ENCODE measurements at regions not wholly inside any gene's neighbourhood (a gene's known extent, or its start where the extent isn't known, plus 50 kb on each side); places are given as distances from the start of the nearest gene placed in this dataset.

DNA sequence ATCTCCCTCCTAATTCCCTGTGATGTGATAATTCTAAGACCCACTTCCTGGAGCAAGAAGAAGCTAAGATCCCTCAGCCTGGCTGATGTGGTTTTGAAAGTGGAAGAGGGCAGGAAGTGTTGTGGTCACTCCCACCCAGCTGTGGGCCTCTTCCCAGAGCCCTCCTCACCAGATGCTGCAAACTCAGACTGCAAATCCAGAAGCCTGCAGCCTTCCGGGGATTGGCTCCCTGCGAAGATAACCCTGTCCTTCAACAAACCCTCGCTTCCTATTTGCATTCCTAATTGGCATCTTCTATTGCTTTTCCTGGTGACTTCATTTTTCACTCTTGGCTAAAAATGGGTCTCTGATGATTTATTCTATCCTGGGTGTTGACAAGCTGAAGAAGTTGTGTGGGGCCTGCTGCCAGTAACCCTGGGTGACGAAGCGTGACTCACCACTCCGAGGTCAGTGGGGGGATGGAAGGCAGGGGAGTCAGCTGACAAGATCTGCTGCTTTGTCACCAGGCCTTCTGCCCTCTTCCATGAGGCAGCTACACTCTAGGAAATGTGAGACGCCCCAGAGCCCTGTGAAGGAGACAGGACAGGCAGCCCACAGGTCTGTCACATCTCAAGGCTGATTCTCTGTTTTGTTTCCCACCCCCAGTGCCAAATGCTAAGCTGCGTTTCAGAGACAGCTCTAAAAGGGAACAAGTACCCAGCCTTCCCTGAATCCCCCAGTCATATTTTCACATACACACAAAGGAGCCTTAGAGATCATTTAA, 99.7 kb upstream of the LIPC start:
- intact Hi-C loops (cut with micrococcal nuclease): no loop called here
- Mint-ChIP-seq H3K36me3 (ENCODE audit: insufficient read depth, unreplicated experiment) (no peaks in the 10 kb centered on the region), H3K4me1 (ENCODE audit: insufficient read depth, unreplicated experiment) (peaks cover 32% of the 10 kb centered on the region), H3K27me3 (ENCODE audit: insufficient read depth, unreplicated experiment) (no peaks in the 10 kb centered on the region), H3K4me3 (ENCODE audit: unreplicated experiment) (peak overlapping the region; percentile 6), H3K9me3 (ENCODE audit: unreplicated experiment) (no peaks in the 10 kb centered on the region), H3K27ac (ENCODE audit: low read depth, unreplicated experiment) (peak overlapping the region; percentile 96)
- DNase-seq (ENCODE audit: unreplicated experiment): peak; percentile 98
- TSS peak; percentile 94 for BruUV-seq (replicated peaks)
- POLR2A ChIA-PET: interaction anchor here (0.6 to 2.8 kb wide), 15 partner anchors 8 to 545 kb away, joined by 3 to 14 read pairs (median 3); partner anchors contain the start of gene MINDY2
- CTCF ChIA-PET: interaction anchor here (0.6 to 1.3 kb wide), 4 partner anchors 8 to 418 kb away, joined by 3 to 4 read pairs (median 3); no protein-coding TSS in a partner anchor
- TF ChIP-seq, protein P1, sequence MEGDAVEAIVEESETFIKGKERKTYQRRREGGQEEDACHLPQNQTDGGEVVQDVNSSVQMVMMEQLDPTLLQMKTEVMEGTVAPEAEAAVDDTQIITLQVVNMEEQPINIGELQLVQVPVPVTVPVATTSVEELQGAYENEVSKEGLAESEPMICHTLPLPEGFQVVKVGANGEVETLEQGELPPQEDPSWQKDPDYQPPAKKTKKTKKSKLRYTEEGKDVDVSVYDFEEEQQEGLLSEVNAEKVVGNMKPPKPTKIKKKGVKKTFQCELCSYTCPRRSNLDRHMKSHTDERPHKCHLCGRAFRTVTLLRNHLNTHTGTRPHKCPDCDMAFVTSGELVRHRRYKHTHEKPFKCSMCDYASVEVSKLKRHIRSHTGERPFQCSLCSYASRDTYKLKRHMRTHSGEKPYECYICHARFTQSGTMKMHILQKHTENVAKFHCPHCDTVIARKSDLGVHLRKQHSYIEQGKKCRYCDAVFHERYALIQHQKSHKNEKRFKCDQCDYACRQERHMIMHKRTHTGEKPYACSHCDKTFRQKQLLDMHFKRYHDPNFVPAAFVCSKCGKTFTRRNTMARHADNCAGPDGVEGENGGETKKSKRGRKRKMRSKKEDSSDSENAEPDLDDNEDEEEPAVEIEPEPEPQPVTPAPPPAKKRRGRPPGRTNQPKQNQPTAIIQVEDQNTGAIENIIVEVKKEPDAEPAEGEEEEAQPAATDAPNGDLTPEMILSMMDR (IDR thresholded peaks at IDR 0.05; ENCODE audit: unreplicated experiment): no peak

GRCh38 chr15:58332676-58333400, 99.0 kb upstream of the LIPC start:
- intact Hi-C loops (cut with micrococcal nuclease): no loop called here
- Mint-ChIP-seq H3K36me3 (ENCODE audit: insufficient read depth, unreplicated experiment) (no peaks in the 10 kb centered on the region), H3K4me3 (ENCODE audit: unreplicated experiment) (peak overlapping the region; percentile 6), H3K27me3 (ENCODE audit: insufficient read depth, unreplicated experiment) (no peaks in the 10 kb centered on the region), H3K9me3 (ENCODE audit: unreplicated experiment) (no peaks in the 10 kb centered on the region), H3K27ac (ENCODE audit: low read depth, unreplicated experiment) (peak overlapping the region; percentile 96), H3K4me1 (ENCODE audit: insufficient read depth, unreplicated experiment) (peaks cover 32% of the 10 kb centered on the region)
- no peak for DNase-seq (ENCODE audit: unreplicated experiment)
- ChIA-PET CTCF (interaction anchor here (0.8 to 1.3 kb wide), 2 partner anchors 66 to 105 kb away, joined by 3 read pairs; no protein-coding TSS in a partner anchor), POLR2A (interaction anchor here (0.6 to 2.8 kb wide), 12 partner anchors 8 to 438 kb away, joined by 3 to 14 read pairs (median 4); partner anchors contain the start of gene MINDY2)
- BruUV-seq (replicated peaks): no TSS peak
- TF ChIP-seq, protein P1 (IDR thresholded peaks at IDR 0.05; ENCODE audit: unreplicated experiment): no peak

DNA sequence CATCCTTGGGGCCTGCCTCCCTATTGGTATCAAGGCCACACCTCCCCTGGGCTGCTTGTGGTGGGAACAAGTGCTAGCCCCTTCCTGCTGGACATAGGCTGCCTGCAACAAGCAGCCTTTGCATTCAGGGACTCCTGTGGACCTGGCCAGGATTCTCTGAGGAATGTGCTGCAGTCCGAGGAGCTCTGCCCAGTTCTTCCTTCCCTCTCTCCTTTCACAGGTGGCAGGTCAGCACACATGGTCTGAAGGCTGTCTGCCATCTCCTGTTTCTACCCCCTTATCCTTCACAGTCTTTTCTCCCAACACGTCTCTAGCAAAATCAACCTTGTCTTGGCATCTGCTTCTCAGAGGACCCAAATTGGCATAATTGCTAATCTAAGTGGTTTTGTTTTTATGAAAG, 97.0 kb upstream of the LIPC start:
- Mint-ChIP-seq H3K27ac (ENCODE audit: low read depth, unreplicated experiment) (no peak overlapping the region), H3K4me1 (ENCODE audit: insufficient read depth, unreplicated experiment) (peaks cover 32% of the 10 kb centered on the region), H3K4me3 (ENCODE audit: unreplicated experiment) (no peak overlapping the region), H3K27me3 (ENCODE audit: insufficient read depth, unreplicated experiment) (no peaks in the 10 kb centered on the region), H3K9me3 (ENCODE audit: unreplicated experiment) (no peaks in the 10 kb centered on the region), H3K36me3 (ENCODE audit: insufficient read depth, unreplicated experiment) (no peaks in the 10 kb centered on the region)
- ChIA-PET POLR2A (interaction anchor here (0.7 kb wide), 1 partner anchor 65 kb away, joined by 3 read pairs; no protein-coding TSS in a partner anchor), CTCF (no interaction called here)
- BruUV-seq (replicated peaks): no TSS peak
- intact Hi-C loops (cut with micrococcal nuclease): no loop called here
- DNase-seq (ENCODE audit: unreplicated experiment): no peak
- TF ChIP-seq, protein P1 (IDR thresholded peaks at IDR 0.05; ENCODE audit: unreplicated experiment): no peak

DNA sequence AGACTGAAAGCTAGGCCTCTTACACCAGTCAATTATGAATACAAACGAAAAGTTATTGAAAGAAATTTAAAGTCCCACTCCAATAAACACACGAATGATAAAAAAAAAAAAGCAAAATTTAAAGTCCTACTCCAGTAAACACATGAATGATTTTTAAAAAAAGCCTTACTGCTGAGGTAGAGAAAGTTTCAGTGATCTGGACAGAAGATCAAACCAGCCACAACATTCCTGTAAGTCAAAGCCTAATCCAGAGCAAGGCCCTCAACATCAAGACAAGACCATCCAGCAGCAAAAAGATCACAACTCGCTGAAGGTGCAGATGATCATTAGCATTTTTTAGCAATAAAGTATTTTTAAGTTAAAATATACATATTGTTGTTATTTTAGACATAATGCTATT, 95.6 kb upstream of the LIPC start:
- Mint-ChIP-seq H3K36me3 (ENCODE audit: insufficient read depth, unreplicated experiment) (no peaks in the 10 kb centered on the region), H3K4me1 (ENCODE audit: insufficient read depth, unreplicated experiment) (peaks cover 21% of the 10 kb centered on the region), H3K27me3 (ENCODE audit: insufficient read depth, unreplicated experiment) (no peaks in the 10 kb centered on the region), H3K4me3 (ENCODE audit: unreplicated experiment) (no peak overlapping the region), H3K27ac (ENCODE audit: low read depth, unreplicated experiment) (no peak overlapping the region), H3K9me3 (ENCODE audit: unreplicated experiment) (no peaks in the 10 kb centered on the region)
- no peak for DNase-seq (ENCODE audit: unreplicated experiment)
- intact Hi-C loops (cut with micrococcal nuclease): no loop called here
- ChIA-PET POLR2A (no interaction called here), CTCF (no interaction called here)
- no TSS peak for BruUV-seq (replicated peaks)
- TF ChIP-seq, protein P1 (IDR thresholded peaks at IDR 0.05; ENCODE audit: unreplicated experiment): no peak
